Umbilical cord (tissue), 1 donor: ENCODE measurements at regions not wholly inside any gene's neighbourhood (a gene's known extent, or its start where the extent isn't known, plus 50 kb on each side); places are given as distances from the start of the nearest gene placed in this dataset.
"Not testable (repeated sequence)": the region's sequence is repeated elsewhere in the genome, so short reads cannot be mapped to it uniquely, and the experiment has no call there.

ENCODE experiments used
- DNase-seq: peaks from one replicate; pipeline ENCODE4 v3.0.0-alpha.2; 2015; ENCODE audit warnings: low spot score

DNA sequence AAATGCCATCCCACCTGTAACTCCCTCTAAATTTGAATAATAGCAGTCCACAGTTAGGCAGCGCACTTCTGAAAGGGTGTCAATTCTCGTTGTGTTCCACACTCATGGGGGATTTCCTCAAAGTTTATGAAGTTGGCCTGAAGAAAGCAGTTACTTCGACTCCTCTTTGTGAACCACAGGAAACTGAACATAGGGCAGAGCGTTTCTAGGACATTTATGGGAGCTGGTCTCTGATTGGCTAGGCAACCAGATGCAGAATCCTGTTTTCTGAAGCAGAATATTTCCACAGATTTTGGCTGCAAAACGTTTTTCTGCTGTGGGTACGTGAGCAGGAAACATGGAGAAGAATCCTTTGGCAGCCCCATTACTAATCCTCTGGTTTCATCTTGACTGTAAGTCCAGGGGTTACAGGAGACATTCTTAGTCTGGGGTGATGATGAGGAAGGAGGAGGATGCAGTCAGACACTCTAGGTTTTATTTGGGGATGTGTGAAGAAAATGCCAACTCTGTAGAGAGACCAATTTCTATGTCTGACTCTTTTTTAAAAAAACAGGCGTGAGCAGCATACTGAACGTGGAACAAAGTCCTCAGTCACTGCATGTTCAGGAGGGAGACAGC is 431.5 kb upstream of the OR4E1 start:
- peak; percentile 39 for DNase-seq

DNA sequence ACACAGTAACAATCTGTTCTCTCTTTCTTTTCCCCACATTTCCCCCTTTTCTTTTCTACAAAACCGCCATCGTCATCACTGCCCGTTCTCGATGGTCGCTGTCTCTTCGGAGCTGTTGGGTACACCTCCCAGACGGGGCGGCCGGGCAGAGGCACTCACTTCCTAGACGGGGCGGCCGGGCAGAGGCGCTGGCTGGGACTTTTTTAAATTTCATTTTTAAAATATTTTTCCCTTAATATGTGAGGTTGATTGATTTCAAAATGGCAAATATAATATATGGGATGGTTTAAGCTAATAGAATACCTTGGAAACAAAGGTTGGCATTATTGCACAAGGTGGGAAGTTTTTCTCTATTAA is 427.1 kb upstream of the OR4E1 start:
- DNase-seq: not testable (repeated sequence)

GRCh38 chr14:22099942-22100763 is 426.5 kb upstream of the OR4E1 start:
- DNase-seq: peak; percentile 88

GRCh38 chr14:22098435-22098834 is 424.8 kb upstream of the OR4E1 start:
- no peak for DNase-seq

GRCh38 chr14:22097586-22098292 is 424.1 kb upstream of the OR4E1 start:
- DNase-seq: no peak

- DNase-seq: peak; percentile 49
Observed at GRCh38 chr14:22097072-22097471, 423.5 kb upstream of the OR4E1 start.

GRCh38 chr14:22096514-22096895 is 422.9 kb upstream of the OR4E1 start:
- DNase-seq: no peak

DNA sequence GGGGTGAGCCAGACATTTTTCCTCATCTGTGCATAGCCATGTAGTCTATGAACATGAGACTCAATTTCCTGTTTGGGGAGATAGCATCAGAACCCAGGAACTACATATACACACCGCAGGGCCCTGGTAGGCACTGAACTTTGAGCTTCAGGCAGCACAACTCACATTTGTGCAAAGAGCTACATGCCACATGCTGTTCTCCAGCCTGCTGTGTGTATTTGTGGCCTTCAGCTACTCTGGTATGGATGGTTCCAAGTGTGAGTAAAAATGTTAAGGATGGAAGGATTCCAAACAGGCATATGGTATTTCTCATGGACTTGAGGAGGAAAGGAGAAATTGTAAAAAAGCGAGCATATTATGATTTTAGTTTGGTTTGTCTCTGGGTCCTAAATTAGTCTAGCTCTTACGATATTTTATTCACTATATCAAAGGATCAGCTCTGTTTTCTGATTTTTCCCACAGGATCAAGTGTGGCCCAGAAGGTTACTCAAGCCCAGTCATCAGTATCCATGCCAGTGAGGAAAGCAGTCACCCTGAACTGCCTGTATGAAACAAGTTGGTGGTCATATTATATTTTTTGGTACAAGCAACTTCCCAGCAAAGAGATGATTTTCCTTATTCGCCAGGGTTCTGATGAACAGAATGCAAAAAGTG is 422.4 kb upstream of the OR4E1 start:
- DNase-seq: peak; percentile 88

- no peak for DNase-seq
Observed at GRCh38 chr14:22089940-22090339, 416.3 kb upstream of the OR4E1 start.

GRCh38 chr14:22088614-22089342 is 415.2 kb upstream of the OR4E1 start:
- peak; percentile 18 for DNase-seq

DNA sequence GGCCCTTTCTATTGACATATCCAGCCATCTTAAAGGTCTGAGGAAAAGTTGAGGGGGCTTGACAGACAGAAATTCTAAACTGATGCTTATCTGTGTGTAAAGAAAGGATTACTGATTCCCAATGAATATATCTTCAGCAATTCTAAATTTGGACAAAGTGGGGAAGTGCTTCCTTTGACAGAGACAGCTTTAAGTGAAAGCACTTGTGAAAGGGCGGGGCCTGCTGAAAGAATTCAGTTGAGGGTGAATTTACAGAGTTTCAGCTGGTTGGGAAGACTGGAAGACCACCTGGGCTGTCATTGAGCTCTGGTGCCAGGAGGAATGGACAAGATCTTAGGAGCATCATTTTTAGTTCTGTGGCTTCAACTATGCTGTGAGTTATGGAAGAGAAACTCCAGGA is 412.5 kb upstream of the OR4E1 start:
- no peak for DNase-seq

DNA sequence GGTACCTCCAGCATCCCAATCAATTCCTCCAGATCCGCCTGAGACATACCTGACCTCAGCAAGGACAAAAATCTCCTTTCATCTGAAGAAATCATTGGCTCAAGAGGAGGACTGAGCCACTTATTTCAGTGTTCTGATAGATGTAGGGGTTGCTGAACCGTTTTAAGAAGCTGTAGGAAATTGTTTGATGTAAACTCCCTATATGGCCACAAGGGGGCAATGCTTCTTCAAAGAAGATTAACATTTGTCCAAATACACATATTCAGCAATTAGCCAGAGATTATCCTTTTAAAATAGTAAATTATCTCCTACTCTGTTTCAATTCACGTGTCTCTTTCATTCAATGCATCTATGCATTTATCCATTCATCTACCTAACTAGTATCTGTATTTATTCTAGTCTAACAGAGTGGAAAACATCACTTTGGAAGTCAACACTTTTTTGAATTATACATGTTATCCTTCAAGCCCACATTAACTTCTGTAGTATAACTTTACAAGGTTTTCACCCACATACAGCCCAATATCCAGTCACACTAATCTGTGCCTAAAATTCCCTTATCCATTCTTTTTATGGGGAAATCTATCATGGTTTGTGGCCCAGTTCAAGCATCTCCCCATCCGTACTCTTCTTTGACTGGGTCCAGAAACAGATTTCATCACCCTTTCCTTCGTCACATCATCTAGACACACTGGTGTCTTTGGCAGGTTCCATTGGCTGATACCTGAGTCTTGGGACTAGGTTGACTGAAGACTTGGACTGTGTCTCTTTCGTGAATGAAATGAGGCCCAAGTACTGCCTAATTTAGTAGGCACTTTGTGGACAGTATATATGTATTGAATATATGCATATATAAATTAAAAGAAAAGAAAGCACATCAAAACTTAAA is 411.0 kb upstream of the OR4E1 start:
- DNase-seq: peak; percentile 51

DNA sequence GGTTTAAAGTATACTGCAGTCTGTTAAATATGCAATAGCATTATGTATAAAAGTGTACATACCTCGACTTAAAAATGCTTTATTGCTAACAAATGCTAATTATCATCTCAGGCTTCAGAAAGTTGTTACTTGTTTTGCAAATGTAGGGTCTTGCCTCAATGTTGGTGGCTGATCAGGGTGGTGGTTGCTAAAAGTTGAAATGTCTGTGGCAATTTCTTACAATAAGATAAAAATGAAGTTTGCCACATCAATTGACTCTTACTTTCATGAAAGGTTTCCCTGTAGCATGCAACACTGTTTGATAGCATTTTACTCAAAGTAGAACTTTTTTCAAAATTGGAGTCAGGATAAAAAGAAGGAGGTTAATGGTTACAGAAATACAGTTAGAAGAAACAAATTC is 407.7 kb upstream of the OR4E1 start:
- DNase-seq: no peak

GRCh38 chr14:22079766-22080165 is 406.1 kb upstream of the OR4E1 start:
- no peak for DNase-seq

GRCh38 chr14:22073801-22074200 is 400.2 kb upstream of the OR4E1 start:
- no peak for DNase-seq

- DNase-seq: no peak
Observed at GRCh38 chr14:22071006-22071405, 397.4 kb upstream of the OR4E1 start.

- peak; percentile 47 for DNase-seq
Observed at GRCh38 chr14:22070119-22070982, 396.7 kb upstream of the OR4E1 start.

- no peak for DNase-seq
Observed at GRCh38 chr14:22065347-22065746, 391.7 kb upstream of the OR4E1 start.

- no peak for DNase-seq
Observed at GRCh38 chr14:22059201-22059600, 385.6 kb upstream of the OR4E1 start.

- no peak for DNase-seq
Observed at GRCh38 chr14:22052795-22053194, 379.2 kb upstream of the OR4E1 start.
